Stimulated activated CD8-positive, alpha-beta memory T cell treated with anti-CD3 and anti-CD28 coated beads, Interleukin-12 subunit alpha, Interleukin-12 subunit beta, amount 100 ng/mL, for 1 hour (primary cell): ENCODE measurements at regions not wholly inside any gene's neighbourhood (a gene's known extent, or its start where the extent isn't known, plus 50 kb on each side); places are given as distances from the start of the nearest gene placed in this dataset.
"Not testable (repeated sequence)": the region's sequence is repeated elsewhere in the genome, so short reads cannot be mapped to it uniquely, and the experiment has no call there.

Source experiments
- DNase-seq: peaks from one replicate; pipeline ENCODE4 v3.0.0-alpha.2; 2020; ENCODE audit warnings: low read depth

DNA sequence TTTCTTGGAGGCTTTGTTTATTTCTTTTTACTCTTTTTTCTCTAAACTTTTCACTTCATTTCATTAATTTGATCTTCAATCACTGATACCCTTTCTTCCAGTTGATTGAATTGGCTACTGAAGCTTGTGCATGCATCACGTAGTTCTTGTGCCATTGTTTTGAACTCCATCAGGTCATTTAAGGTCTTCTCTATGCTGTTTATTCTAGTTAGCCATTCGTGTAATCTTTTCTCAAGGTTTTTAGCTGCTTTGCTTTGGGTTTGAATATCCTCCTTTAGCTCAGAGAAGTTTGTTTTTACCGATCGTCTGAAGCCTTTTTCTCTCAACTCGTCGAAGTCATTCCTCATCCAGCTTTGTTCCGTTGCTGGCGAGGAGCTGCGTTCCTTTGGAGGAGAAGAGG lies 189.9 kb downstream of the TTC6 start:
- not testable (repeated sequence) for DNase-seq

GRCh38 chr14:37786114-37786625 lies 190.7 kb downstream of the TTC6 start:
- DNase-seq = not testable (repeated sequence)

GRCh38 chr14:37787879-37788494 lies 192.6 kb downstream of the TTC6 start:
- no peak for DNase-seq

GRCh38 chr14:37791384-37792036 lies 196.1 kb downstream of the TTC6 start:
- no peak for DNase-seq

DNA sequence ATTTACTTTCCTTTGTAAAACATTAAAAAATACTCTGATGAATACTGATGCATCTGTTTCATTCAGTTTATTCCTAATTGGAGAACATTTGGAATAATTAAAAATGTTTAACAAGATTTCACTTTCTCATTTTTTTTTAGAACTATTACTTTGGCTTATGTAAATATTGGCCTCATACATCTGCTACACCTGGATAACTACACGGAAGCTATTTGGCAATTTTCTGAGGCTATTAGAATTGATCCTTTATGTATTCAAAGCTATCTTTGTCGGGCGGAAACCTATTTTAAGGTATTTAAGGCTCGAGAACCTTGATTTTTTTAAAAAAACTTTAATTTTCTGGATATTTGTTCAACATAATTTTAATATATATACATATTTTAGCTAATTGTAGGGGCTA lies 196.7 kb downstream of the TTC6 start:
- no peak for DNase-seq

DNA sequence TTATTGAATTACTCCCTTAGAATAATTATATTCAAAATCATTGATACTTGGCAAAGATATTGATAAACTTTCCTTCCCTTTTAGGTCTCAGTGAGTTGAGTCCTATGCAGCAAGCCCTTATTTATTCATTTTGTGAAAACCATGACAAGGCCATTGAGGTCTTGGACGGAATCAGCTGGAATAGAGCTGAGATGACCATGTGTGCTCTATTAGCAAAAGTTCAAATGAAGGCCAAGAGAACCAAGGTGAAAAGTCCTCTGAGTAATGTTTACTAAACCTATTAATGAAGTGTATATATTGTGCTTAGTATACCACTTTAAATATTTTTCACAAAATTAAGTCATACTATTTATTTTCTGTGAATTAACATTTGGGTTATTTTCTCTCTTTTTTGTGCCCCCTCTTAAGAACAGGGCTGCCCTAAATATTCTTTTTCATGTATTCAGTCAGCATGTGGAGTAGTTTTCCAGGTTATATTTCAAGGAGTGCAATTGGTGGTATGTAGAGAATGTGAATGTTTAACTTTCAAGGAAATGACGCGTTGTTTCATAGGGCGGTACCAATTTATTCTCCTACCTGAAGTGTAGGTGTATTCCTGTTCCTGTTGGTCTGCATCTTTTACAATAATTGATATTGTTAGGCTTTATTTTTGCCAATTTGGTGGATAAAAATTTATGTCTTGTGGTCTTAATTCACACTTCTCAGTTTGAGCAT lies 201.4 kb downstream of the TTC6 start:
- no peak for DNase-seq

DNA sequence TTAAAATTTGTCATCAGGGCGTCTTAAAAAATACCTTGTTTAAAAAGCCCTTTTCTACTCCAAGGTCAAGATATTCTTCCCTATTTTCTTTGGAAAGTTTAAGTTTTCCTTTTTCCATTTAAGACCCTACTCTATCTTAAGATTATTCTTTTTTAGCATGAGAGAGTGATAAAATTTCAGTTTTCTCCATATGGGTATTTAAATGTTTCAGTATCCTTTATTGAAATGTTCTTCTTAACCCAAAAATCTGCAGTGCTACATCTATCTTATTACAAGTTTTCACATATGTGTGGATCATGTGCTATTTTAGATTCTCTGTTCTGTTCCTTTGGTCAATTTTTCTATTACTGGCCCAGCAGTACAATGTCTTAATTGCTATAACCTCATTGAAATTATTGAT lies 202.2 kb downstream of the TTC6 start:
- no peak for DNase-seq

- no peak for DNase-seq
Observed at GRCh38 chr14:37807722-37808121, 212.3 kb downstream of the TTC6 start.

DNA sequence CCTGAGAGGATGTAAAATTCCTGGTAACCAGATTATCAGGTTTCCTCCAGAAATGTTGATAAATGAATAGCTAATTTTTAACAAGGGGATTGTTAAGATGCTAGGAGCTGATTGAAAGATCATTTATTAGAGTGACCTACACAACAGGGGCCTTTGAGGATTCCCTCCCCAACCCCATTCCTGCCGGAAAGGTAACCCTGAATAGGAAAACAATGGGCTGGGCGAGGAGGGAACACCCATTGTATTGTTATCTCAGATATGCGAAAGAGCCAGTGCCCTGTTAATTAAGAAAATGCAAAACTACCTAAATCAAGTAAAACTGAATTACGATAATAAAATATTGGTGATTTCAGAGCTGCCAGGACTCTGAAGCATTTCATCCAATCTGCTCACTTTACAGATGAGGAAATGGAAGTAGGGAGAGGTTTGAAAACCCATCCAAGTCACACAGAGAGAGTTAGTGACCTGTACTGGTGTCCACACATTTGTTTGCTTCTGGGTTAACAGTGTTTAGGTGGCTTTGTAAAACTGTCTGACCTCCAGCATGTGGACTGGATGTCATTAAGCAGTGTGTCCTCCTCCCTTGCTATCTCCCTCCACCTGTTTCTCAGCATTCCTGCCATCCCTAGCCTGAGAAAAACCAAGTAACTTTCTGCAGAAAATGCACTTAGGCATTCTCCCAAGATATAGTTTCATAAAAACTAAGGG lies 214.8 kb downstream of the TTC6 start:
- no peak for DNase-seq

DNA sequence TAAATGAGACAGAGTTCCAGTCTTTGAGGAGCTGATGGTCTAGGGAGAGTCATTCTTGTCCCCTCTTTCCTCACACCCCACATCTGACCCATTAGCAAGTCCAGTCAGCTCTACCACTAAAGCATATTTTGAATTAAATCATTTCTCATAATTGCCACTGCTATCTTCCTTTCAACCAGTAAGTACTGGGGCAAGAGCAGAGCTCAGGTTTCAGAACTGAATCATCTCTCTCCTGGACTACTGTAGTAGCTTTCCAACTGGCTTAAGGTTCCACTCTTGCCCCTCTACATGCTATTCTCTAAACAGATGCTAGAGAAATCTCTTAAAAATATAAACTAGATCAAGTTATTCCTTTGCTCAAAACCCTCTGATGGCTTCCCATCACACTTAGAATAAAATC lies 218.3 kb downstream of the TTC6 start:
- DNase-seq = no peak

- no peak for DNase-seq
Observed at GRCh38 chr14:37816135-37816534, 220.7 kb downstream of the TTC6 start.

- no peak for DNase-seq
Observed at GRCh38 chr14:37816743-37817295, 221.4 kb downstream of the TTC6 start.

DNA sequence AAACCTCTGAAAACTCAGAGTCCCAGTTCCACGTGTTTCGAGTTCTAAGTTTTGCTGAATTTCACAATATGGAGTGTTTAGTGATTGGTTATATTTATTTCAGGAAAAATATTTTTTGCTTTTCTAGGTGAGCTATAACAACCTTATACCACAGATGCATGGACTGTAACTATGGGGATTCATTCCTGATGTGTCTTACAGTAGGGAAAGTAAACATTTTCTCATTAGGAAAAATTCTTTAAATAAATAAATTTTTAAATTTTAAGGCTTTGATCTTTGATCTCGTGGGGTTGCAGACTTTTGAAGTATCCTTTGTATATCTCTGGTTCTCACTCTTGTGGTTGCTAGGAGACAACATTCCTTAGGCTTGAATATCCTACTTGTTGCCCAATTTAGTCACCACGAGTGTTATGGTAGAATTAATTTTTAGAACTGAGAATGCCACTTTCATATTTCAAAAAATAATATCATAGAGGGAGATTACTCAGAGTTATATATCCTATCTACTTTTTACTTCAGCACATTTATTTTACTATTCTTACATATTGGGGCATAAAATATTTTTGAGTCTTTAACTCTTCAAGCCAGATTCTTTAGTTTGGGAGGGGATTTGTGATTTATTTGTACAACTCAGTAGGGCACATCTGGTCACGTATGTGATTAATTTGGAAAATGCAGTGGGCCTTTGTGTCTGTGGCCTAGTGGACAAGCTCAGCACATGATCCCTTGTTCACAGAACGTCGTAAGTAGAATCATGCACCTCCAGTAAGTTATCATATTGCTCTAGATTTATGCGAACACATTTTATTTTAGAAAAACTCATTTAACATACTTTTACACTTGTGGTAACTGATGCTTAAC lies 224.0 kb downstream of the TTC6 start:
- no peak for DNase-seq

DNA sequence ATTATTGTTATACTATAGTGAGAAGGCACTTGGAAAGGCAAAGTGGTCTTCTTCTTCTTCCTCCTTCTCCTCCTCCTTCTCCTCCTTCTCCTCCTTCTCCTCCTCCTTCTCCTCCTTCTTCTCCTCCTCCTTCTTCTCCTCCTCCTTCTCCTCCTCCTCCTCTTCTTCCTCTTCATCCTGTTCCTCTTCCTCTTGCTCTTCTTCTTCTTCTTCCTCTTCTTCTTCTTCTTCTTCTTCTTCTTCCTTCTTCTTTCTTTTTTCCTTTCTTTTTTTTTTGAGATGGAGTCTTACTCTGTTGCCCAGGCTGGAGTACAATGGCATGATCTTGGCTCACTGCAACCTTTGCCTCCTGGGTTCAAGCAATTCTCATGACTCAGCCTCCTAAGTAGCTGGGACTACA lies 225.4 kb downstream of the TTC6 start:
- not testable (repeated sequence) for DNase-seq

DNA sequence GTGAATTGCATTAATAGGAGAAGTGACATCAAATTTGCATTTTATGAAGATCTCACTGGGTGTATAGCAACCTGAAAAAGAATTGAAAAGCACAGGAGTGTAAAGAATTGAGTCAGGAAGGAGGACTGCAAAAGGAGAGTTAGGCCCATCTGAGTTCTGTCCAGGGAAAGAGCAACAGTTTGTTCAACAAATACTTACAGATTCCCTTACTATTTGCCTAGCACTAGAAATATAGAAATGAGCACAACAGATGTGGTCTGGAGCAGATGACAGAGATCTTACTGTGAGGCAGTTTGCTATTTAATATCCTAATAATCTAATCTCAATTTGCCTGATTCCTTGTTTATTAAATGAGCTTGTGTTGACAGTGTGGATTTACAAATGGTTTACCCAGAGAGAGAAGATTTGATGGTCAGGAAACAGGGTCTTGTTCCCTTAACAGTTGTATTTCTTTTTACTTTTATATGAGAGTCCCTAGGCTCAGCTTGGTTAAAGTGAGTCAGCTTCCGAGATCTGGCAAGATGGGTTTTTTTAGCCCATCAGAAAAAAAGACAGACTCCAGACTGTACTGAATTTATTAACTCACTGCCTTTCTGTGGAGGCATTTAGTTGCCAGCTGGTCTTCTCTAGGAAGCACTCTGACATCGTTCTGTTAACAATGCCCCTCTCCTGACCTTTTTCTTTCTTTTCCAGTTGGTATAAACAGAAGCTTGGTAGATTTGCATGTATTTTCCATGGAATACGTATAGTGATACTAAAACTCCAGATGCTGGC lies 229.7 kb downstream of the TTC6 start:
- DNase-seq = no peak

- no peak for DNase-seq
Observed at GRCh38 chr14:37826869-37827268, 231.4 kb downstream of the TTC6 start.

DNA sequence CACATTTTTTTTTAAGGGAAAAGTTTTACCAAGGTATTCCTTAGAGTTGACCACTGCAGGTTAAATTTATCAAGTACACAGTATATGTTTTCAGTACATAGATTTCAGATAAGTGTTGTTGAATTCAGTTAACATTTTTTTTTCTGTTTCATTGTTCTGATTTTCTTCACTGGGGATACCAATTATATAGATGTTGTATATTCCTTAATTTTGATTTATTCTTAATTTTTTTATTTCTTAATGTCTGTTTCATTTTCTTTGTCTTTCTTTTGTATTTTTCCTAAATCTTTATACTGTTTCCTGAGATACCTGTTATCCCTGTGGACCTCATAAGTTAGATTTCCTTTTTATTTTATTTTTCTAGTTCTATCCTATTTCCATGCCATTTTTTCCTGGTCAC lies 234.8 kb downstream of the TTC6 start:
- no peak for DNase-seq

GRCh38 chr14:37834275-37834674 lies 238.8 kb downstream of the TTC6 start:
- no peak for DNase-seq

- not testable (repeated sequence) for DNase-seq
Observed at GRCh38 chr14:37838778-37839177, 243.3 kb downstream of the TTC6 start.

- not testable (repeated sequence) for DNase-seq
Observed at GRCh38 chr14:37841039-37841438, 245.6 kb downstream of the TTC6 start.
